ENCODE measurements at regions not wholly inside any gene's neighbourhood (a gene's known extent, or its start where the extent isn't known, plus 50 kb on each side); places are given as distances from the start of the nearest gene placed in this dataset.

- ChIA-PET CTCF (no interaction called here), POLR2A (ENCODE audit: low non-redundant PET) (no interaction called here)
- DNase-seq (ENCODE audit: low spot score) = no peak
- Histone ChIP-seq H3K4me1 (ENCODE audit: insufficient read depth, low read length, poor library complexity, severe bottlenecking) (no peaks in the 10 kb centered on the region), H3K27me3 (replicated peaks; ENCODE audit: insufficient read depth, low read depth, low read length, poor library complexity) (no peaks in the 10 kb centered on the region), H3K9me3 (ENCODE audit: low read depth, low read length, poor library complexity, severe bottlenecking) (no peaks in the 10 kb centered on the region), H3K4me3 (ENCODE audit: low read depth, low read length, poor library complexity, severe bottlenecking) (no peak overlapping the region), H3K27ac (ENCODE audit: low read depth, low read length, poor library complexity, severe bottlenecking) (no peak overlapping the region), H3K36me3 (ENCODE audit: insufficient read depth, low read length, poor library complexity, severe bottlenecking) (no peaks in the 10 kb centered on the region)
- no peak for TF ChIP-seq CTCF (conservative IDR thresholded peaks at IDR 0.05; ENCODE audit: low read depth, low read length)
- no peak for TF ChIP-seq EZH2 (IDR thresholded peaks at IDR 0.05; ENCODE audit: borderline replicate concordance, low read depth, low read length, poor library complexity, severe bottlenecking)
- BruUV-seq (replicated peaks) = no TSS peak
- intact Hi-C loops (cut with micrococcal nuclease; ENCODE audit: unreplicated experiment) = no loop called here
Observed at GRCh38 chr11:24161587-24161986, 335.3 kb upstream of the LUZP2 start.

- H3K4me3 ChIP-seq (ENCODE audit: low read depth, low read length, poor library complexity, severe bottlenecking) = no peak overlapping the region
- TF ChIP-seq EZH2 (IDR thresholded peaks at IDR 0.05; ENCODE audit: borderline replicate concordance, low read depth, low read length, poor library complexity, severe bottlenecking) (no peak), CTCF (conservative IDR thresholded peaks at IDR 0.05; ENCODE audit: low read depth, low read length) (no peak)
- intact Hi-C loops (cut with micrococcal nuclease; ENCODE audit: unreplicated experiment) = no loop called here
- H3K4me1 ChIP-seq (ENCODE audit: insufficient read depth, low read length, poor library complexity, severe bottlenecking) = no peaks in the 10 kb centered on the region
- CTCF ChIA-PET = no interaction called here
- BruUV-seq (replicated peaks) = no TSS peak
- H3K9me3 ChIP-seq (ENCODE audit: low read depth, low read length, poor library complexity, severe bottlenecking) = no peaks in the 10 kb centered on the region
- POLR2A ChIA-PET (ENCODE audit: low non-redundant PET) = no interaction called here
- no peak overlapping the region for H3K27ac ChIP-seq (ENCODE audit: low read depth, low read length, poor library complexity, severe bottlenecking)
- H3K36me3 ChIP-seq (ENCODE audit: insufficient read depth, low read length, poor library complexity, severe bottlenecking) = no peaks in the 10 kb centered on the region
- H3K27me3 ChIP-seq (replicated peaks; ENCODE audit: insufficient read depth, low read depth, low read length, poor library complexity) = no peaks in the 10 kb centered on the region
- no peak for DNase-seq (ENCODE audit: low spot score)
Observed at GRCh38 chr11:24163146-24163545, 333.7 kb upstream of the LUZP2 start.

- DNase-seq (ENCODE audit: low spot score) = no peak
- intact Hi-C loops (cut with micrococcal nuclease; ENCODE audit: unreplicated experiment) = no loop called here
- Histone ChIP-seq H3K36me3 (ENCODE audit: insufficient read depth, low read length, poor library complexity, severe bottlenecking) (no peaks in the 10 kb centered on the region), H3K27ac (ENCODE audit: low read depth, low read length, poor library complexity, severe bottlenecking) (no peak overlapping the region), H3K9me3 (ENCODE audit: low read depth, low read length, poor library complexity, severe bottlenecking) (no peaks in the 10 kb centered on the region), H3K4me3 (ENCODE audit: low read depth, low read length, poor library complexity, severe bottlenecking) (no peak overlapping the region), H3K4me1 (ENCODE audit: insufficient read depth, low read length, poor library complexity, severe bottlenecking) (no peaks in the 10 kb centered on the region), H3K27me3 (replicated peaks; ENCODE audit: insufficient read depth, low read depth, low read length, poor library complexity) (no peaks in the 10 kb centered on the region)
- TF ChIP-seq EZH2 (IDR thresholded peaks at IDR 0.05; ENCODE audit: borderline replicate concordance, low read depth, low read length, poor library complexity, severe bottlenecking) (no peak), CTCF (conservative IDR thresholded peaks at IDR 0.05; ENCODE audit: low read depth, low read length) (no peak)
- no TSS peak for BruUV-seq (replicated peaks)
- ChIA-PET POLR2A (ENCODE audit: low non-redundant PET) (no interaction called here), CTCF (no interaction called here)
Observed at GRCh38 chr11:24163841-24164240, 333.0 kb upstream of the LUZP2 start.
